GM19328 (cell line): ENCODE measurements at regions not wholly inside any gene's neighbourhood (a gene's known extent, or its start where the extent isn't known, plus 50 kb on each side); places are given as distances from the start of the nearest gene placed in this dataset.
"Not testable (repeated sequence)": the region's sequence is repeated elsewhere in the genome, so short reads cannot be mapped to it uniquely, and the experiment has no call there.

Experiments used
- ATAC-seq: cut with Tn5 transposase; IDR thresholded peaks from one replicate; pipeline ENCODE4 v1.9.1; 2021; ENCODE audit warnings: mild to moderate bottlenecking, moderate library complexity; ENCODE audit not compliant: unreplicated experiment

DNA sequence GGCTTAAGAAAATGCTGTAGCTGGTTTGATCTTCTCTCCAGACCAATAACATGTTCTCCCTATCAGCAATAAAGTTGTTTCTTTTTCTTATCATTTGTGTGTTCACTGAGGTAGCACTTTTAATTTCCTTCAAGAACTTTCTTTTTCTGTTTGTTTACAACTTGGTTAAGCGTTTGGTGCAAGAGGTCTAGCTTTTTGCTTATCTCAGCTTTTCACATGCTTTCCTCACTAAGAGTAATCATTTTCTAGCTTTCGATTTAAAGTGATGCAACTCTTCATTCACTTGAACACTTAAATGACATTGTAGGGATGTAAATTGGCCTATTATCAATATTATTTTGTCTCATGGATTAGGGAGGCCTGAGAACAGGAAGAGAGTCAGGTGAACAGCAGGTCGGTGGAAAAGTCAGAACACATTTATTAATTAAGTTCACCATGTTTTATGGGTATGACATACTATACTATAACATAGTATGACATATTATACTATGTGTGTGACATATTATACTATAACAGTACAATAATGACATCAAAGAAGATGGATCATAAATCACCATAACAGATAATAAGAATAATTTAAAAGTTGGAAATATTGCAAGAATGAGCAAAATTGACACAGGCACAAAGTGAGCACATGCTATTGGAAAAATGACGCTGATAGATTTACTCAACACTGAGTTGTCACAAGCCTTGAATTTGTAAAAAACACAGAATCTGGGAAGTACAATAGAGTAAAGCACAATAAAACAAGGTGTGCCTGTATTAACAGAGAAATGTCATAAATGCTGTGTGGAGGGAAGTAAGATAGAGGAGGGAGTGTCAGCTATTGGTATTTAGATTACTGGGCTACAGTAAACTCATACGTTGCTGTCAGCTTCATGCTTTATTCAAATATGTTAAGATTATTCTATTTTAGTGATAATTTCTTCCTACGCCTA, 218.6 kb upstream of the SLC7A11 start:
- no peak for ATAC-seq

GRCh38 chr4:138458751-138459150, 216.6 kb upstream of the SLC7A11 start:
- no peak for ATAC-seq

- not testable (repeated sequence) for ATAC-seq
These were observed 214.2 kb upstream of the SLC7A11 start for GRCh38 chr4:138456349-138456748.

DNA sequence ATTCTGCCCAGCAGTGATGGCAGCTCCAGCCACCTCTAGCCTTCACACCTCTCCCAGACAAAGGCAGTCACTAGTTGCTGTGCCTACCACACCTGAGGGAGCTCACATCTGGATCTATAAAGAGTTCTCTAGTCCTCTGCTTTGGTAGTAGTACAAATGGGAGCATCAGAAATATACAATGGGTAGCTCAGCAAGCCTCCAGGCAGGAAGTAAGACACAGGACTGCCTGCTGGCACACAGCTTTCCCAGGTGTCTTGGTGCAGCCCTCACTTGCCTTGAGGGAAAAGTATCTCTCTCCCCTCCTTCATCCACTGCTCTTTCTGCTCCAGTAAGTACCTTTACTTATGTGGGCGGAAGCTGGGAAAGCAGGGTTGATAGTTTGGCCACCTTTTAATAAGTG, 212.9 kb upstream of the SLC7A11 start:
- no peak for ATAC-seq

GRCh38 chr4:138452826-138453225, 210.7 kb upstream of the SLC7A11 start:
- no peak for ATAC-seq

DNA sequence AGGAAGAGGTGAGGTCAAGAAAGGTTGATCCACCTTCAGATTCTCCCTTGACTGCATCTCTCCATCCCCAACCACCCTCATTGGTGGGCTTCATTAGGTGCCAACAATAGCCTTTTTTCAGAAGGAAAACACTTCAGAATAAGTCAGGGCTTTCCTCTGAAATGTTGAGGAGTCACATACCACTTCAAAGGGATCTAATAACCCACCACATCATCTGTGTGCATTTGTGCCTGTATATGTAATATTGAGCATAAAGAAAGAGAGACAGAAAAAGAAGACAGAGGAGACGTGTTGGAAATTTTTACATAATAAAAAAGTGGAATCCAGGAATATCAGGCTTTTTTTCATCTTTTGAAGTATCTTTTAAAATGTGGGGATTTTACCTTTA, 209.1 kb upstream of the SLC7A11 start:
- no peak for ATAC-seq

DNA sequence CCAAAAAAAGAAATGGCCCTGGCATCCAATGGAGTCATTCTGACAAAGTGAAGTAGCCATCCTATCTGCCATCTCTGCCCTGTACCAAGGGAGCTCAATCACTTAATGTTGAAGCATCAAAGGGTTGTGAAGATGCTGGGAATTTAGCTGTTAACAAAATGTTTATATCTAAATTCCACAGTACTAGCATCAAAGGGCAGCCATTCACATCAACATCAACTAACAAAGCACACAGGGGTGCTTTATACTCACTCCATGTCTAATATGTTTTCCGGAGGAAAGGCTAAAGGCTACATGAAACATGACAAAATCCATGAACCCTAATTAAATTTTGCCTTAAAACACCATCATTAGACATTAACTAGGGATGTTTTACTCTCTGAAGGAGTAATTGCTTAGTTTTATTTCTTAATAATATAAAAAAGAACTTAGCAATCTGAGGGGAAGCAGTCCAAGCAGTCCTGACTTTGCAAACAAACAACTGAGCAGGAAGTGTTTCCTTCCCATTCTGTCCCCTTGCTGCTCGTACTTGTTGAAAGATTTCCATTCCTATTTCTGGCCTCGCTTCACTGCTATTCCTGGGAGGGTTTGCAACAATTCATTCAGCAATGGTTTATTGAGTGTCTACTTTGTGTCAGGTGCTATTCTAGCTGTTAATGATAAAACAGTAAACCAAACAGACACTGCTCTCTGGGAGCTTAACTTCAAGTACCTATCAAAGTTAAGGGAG, 208.6 kb upstream of the SLC7A11 start:
- no peak for ATAC-seq

GRCh38 chr4:138449938-138450337, 207.8 kb upstream of the SLC7A11 start:
- ATAC-seq: no peak

- no peak for ATAC-seq
These were observed 206.0 kb upstream of the SLC7A11 start for GRCh38 chr4:138448169-138448568.

DNA sequence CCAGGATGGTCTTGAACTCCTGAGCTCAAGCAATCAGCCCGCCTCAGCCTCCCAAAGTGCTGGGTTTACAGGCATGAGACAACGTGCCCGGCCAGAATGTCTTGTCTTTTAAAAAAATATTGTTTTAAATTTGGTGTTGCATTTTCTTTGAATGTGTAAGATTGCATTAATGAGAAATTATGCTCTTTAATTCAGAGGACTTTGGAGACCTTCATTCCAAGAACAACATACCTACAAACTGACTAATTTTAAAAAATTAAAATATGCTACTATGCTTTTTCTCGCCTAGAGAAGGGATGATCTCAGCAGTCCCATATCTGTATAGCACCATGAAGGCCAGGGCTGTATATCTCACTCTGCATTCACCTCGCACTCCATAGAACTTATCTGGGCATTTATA, 204.3 kb upstream of the SLC7A11 start:
- ATAC-seq: no peak

DNA sequence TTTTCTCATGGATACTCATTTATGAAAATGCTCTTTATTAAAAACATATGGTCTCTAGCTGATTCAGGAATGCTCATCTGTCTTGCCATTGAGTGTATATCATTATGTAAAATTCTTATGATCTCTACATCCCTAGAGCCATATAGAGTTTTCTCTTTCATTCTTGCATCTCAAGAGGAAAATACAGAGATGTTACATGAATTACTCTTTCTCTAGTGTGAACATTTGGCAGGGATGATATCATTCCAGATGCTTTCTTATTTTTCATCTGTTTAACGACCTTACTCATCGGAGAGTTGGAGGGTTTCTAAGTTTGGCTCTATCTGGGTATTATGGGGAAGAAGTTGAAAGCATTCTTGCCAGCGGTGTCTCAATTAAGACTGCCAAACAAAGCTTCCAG, 202.9 kb upstream of the SLC7A11 start:
- ATAC-seq: no peak

- ATAC-seq: no peak
These were observed 202.1 kb upstream of the SLC7A11 start for GRCh38 chr4:138444260-138444659.

- ATAC-seq: no peak
These were observed 197.0 kb upstream of the SLC7A11 start for GRCh38 chr4:138439143-138439581.

GRCh38 chr4:138438608-138439007, 196.5 kb upstream of the SLC7A11 start:
- no peak for ATAC-seq

GRCh38 chr4:138437263-138437851, 195.2 kb upstream of the SLC7A11 start:
- ATAC-seq: no peak

GRCh38 chr4:138435733-138436132, 193.6 kb upstream of the SLC7A11 start:
- ATAC-seq: not testable (repeated sequence)

DNA sequence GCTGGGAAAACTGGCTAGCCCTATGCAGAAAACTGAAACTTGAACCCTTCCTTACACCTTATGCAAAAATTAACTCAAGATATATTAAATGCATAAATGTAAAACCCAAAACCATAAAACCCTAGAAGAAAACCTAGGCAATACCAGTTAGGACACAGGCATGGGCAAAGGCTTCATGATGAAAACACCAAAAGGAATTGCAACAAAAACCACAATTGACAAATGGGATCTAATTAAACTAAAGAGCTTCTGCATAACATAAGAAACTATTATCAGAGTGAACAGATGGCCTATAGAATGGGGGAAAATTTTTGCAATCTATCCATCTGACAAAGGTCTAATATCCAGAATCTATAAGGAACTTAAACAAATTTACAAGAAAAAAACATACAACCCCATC, 192.9 kb upstream of the SLC7A11 start:
- not testable (repeated sequence) for ATAC-seq

GRCh38 chr4:138428611-138429010, 186.5 kb upstream of the SLC7A11 start:
- ATAC-seq: no peak

DNA sequence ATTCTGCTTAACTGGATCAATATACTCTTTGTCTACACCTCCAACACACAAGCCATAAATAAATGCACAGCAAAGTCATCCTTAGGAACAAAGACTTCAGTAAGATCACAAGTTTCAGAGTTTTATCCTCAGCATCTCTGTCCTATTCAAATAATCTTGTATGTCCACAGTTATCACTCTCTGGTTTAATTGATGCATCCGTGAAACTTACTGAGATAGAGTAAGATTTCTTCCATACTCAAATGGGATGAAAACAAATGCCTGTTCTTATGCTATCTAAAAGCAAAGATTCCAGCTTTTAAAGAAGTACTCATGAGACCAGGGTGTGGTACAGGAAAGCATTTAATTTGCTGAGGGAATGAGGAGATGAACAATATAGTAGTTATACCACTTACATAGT, 184.6 kb upstream of the SLC7A11 start:
- ATAC-seq: no peak

GRCh38 chr4:138420471-138420870, 178.3 kb upstream of the SLC7A11 start:
- no peak for ATAC-seq

DNA sequence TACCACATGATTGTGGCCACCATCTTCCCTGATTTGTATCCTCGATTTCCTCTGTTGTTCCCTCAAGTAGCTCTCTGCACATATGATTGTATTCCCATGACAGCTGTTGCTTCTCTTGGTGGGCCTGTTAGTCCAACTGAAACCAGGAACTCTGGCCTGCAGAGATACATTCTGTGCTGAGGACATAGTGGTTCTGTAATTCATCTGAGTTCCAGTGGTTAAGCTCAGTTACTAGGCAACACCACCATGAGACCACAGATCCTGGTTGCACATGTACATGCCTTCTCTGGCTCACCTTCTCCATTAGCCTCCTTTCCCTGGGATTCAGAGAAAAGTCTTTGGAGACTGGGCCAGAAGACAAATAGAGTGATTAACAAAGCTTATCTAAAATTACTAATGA, 172.1 kb upstream of the SLC7A11 start:
- no peak for ATAC-seq

DNA sequence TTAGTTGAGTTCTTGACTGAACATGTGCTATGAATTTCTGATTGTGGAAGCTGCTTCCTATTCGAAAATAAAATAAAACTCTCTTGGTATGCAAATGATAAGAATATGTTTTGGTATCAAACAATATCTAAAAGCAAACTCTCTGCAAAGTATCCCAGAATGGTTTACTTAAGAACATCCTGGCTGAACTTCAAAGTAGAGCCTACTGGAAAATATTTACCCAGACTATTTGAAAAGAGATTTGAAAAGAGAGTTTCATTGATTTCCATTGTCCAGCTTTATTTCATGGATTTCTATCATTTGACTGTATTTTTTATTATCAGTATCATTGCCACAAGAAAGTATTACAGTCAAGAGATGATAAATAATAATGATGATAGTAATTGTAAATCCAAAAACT, 171.1 kb upstream of the SLC7A11 start:
- ATAC-seq: no peak
